GM18507 (cell line): ENCODE measurements at regions not wholly inside any gene's neighbourhood (a gene's known extent, or its start where the extent isn't known, plus 50 kb on each side); places are given as distances from the start of the nearest gene placed in this dataset.
A peak's percentile ranks its signal among the peaks of the same experiment; 100 is the strongest.

Experiments used
- DNase-seq: peaks from one replicate; pipeline ENCODE4 v3.0.0; 2011; ENCODE audit warnings: low read depth; ENCODE audit not compliant: insufficient read length; ENCODE audit errors: extremely low spot score
- FAIRE-seq: peaks from 2 replicates; lab custom pipeline; 2011; peaks lifted over from hg19 to GRCh38; lab: Jason Lieb, UNC

DNA sequence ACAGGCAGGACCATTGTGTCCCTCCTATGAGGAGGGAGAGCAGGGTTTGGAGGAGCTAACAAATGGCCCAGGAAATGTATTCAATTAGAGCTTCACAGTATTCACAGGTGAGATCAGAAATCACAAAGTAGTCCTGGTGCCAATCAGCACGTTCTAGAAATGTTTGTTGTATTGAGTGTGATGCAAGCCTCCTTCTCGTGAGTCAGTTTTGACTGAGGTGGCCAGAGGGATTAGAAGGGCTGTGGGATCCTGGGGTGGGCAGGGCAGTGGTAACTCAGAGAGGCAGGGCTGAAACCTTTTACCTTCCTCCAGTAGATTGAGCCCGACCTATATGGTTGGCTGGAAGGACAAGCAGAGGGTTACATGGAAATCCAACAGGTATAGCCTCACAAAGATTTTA lies 95.0 kb downstream of the BOD1L2 start:
- DNase-seq, result no peak
- no peak for FAIRE-seq

GRCh38 chr18:57242285-57242684 lies 95.4 kb downstream of the BOD1L2 start:
- DNase-seq, result no peak
- no peak for FAIRE-seq

DNA sequence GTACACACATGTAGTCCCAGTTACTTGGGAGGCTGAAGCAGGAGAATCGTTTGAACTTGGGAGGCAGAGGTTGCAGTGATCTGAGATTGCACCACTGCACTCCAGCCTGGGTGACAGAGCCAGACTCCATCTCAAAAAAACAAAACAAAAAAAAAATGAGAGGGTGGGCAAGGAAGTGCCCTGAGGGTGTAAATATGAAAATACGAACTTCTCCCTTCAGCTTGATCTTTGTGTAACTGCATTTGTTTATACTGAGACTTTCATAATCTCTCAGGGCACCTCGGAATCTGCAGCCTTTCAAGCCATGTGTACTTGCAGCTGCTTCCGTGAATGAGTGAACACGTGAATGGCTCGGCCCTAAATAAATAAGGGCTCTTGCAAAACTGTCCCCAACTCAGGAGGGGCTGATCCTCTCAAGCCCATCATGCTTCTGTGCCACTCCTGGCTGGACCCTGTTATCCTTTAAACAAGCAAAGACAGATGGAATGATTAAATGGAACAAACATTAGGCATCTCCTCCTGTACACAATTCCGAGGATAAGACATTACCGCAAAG lies 96.8 kb downstream of the BOD1L2 start:
- FAIRE-seq (no peak), DNase-seq (no peak)

GRCh38 chr18:57249179-57249578 lies 102.3 kb downstream of the BOD1L2 start:
- FAIRE-seq (no peak), DNase-seq (no peak)

- FAIRE-seq (no peak), DNase-seq (no peak)
Observed at GRCh38 chr18:57249883-57250282, 102.5 kb upstream of the ST8SIA3 start.

GRCh38 chr18:57251747-57252146 lies 100.6 kb upstream of the ST8SIA3 start:
- FAIRE-seq (no peak), DNase-seq (no peak)

GRCh38 chr18:57253903-57254302 lies 98.5 kb upstream of the ST8SIA3 start:
- DNase-seq (no peak), FAIRE-seq (no peak)

DNA sequence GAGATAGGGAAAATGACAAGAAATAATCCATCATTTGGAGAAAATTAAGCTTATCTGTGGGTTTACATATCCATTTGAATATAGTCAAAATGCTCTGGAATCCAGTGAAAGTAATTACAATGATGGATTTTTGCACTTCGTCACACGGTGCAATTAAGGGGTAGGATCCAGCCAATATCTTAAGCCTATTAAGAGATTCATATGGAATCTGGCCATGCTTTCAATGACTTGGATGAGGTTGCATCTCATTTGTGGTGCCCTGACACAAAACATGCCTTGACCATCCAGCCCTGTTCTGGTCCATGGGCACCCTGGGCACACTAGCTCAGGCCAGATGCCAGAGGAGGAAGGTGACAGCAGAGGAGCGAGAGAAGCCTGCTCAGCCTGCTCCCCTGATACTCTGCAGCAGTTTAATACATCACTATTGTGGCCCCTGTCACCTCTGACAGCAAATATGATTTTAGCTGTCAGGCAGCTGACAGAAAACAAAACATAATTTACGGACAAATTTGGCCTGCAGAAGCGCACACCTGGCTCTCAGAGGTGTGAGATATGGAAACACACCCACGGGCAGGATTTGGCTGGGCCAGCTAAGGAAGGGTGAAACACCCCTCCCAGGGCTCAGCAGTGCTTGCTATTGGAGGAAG lies 94.1 kb upstream of the ST8SIA3 start:
- DNase-seq (no peak), FAIRE-seq (no peak)

DNA sequence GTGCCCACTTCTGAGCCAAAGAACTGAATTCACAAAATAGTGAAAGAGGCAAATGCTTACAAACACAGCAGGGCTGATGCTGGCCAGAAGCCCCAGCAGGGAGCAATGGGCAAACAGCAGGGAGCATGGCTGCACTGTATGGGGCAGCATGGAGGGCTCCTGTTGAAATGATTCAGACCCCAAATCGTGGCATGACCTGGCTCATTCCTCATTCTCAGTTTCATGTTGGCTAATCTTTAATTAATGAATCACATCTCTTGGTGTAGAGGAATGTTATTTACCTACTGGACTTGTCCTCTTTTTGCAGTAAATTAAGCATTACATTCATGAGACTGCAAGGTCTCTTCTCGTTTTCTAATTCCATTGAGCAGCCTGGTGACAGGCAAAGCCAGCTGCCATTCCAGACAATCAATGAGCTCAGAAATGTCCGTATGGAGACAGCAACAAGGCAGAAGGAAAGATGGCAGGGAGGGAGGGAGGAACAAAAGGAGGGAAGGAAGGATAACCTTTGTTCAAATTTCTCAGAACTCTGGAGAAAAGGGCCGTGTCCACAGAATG lies 84.9 kb upstream of the ST8SIA3 start:
- DNase-seq (no peak), FAIRE-seq (no peak)

DNA sequence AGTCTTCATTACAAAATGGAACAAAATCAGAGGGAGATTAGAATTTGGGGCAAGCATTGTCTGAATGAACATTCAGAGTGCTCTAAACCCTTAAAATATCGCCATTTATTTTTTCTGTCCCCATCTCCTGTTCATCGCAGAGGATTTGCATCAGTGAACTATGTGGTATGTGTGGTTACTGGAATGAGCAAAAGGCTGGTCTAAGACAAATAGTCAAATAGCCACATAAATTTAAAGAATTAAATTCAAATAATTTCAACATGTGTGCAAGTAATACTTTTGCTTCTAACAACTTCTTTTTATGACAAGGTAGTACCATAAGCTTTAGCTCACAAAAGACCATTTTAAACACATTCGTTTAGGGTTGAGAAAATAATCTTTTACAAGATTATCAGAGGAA lies 82.6 kb upstream of the ST8SIA3 start:
- no peak for DNase-seq

GRCh38 chr18:57270156-57270555 lies 82.2 kb upstream of the ST8SIA3 start:
- no peak for FAIRE-seq
- no peak for DNase-seq

More for the DNA sequence above, 82.6 kb upstream of the ST8SIA3 start:
- FAIRE-seq, result no peak

GRCh38 chr18:57273194-57273593 lies 79.2 kb upstream of the ST8SIA3 start:
- no peak for DNase-seq
- no peak for FAIRE-seq

DNA sequence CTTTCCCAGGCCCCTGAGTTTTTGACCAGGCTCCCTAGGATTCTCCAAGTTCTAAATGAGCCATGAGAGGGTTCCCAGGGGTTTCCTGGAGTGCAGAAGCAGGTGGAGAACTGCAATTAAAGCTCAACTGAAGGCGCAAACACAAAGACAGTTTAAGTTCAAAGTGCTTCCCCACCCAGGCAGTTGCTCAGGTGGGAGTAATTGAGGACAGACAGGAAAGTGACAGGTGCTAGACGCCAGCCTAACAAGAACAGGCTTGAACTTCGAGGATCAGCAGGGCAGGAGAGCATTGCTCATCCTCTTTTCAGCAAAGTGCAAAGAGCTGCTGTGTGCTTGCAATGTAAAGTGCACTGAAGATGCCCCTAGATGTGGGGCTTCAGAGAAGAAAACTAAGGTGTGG lies 77.2 kb upstream of the ST8SIA3 start:
- FAIRE-seq, result no peak
- DNase-seq, result no peak

- no peak for DNase-seq
- no peak for FAIRE-seq
Observed at GRCh38 chr18:57276829-57277228, 75.5 kb upstream of the ST8SIA3 start.

- DNase-seq, result no peak
Observed at GRCh38 chr18:57278933-57279332, 73.4 kb upstream of the ST8SIA3 start.

GRCh38 chr18:57281519-57281918 lies 70.8 kb upstream of the ST8SIA3 start:
- FAIRE-seq, result no peak
- no peak for DNase-seq

More at GRCh38 chr18:57278933-57279332, 73.4 kb upstream of the ST8SIA3 start:
- FAIRE-seq, result no peak

DNA sequence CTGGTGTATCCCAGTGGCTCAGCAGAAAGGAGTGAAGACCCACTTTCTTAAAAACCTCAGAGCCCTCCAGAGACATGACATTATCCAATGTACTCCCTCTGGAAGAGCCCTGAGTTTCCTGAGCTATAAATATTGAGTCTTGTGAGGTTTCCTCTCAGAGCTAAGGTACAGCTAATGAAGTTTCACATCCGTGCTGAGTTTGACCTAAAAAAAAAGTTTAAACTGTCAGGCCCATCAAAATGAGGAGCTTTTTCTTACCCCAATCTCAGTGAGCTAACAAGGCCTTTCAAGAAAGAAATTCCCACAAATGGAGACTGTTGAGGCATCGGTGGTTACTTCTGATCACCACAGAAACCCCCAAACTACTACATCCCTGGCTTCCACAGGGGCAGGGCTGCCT lies 65.4 kb upstream of the ST8SIA3 start:
- DNase-seq, result no peak
- FAIRE-seq, result peak; percentile 35

GRCh38 chr18:57287766-57288165 lies 64.6 kb upstream of the ST8SIA3 start:
- FAIRE-seq, result no peak

GRCh38 chr18:57294547-57294946 lies 57.8 kb upstream of the ST8SIA3 start:
- FAIRE-seq, result no peak
- no peak for DNase-seq

More at GRCh38 chr18:57287766-57288165, 64.6 kb upstream of the ST8SIA3 start:
- DNase-seq, result no peak

DNA sequence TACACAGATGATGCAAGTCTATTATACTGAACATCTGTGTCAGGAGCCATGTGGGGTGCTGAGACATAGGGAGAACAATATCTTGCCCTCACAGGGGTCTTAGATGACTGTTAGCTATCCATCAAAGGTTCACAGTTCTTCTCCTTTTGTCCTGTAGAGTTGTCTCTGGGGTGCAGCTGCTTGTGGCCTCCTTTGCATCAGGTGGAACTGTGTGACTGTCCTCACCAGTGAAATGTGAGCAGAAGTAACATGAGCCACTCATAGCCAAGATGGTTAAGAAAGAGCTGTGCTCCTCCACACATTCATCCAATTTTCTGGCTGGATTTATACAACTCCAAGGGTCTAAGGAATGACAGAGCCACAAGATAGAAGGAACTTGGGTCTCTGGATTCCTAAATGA lies 56.0 kb upstream of the ST8SIA3 start:
- FAIRE-seq, result no peak
- DNase-seq, result no peak

DNA sequence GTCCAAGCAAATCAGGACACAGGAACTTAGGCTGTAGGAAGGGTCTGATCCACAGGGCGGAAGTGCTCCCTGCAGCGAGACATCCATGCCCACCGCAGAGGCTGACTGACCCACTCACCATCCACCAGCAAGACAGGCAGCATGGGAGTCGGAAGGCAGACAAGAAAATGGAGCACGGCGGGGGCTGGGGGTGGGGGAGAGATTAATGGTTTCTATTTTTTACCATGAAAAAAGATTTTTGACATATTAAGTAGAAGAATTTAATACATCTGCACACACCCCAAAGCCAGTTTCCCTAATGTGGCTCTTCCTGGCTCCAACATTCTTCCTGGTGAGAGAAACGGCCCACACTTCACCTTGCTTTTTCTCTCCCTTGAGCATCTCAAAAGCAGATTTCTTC lies 55.1 kb upstream of the ST8SIA3 start:
- DNase-seq (no peak), FAIRE-seq (no peak)
